ENCODE measurements at regions not wholly inside any gene's neighbourhood (a gene's known extent, or its start where the extent isn't known, plus 50 kb on each side); places are given as distances from the start of the nearest gene placed in this dataset.
"Not testable (repeated sequence)": the region's sequence is repeated elsewhere in the genome, so short reads cannot be mapped to it uniquely, and the experiment has no call there.

GRCh38 chr7:106535234-106535932 is 125.6 kb downstream of the CCDC71L start:
- peak overlapping the region in 3 of 21 experiments; percentile 0 to 58 (median 54) for H3K27ac ChIP-seq
- no peak overlapping the region for H3K4me3 ChIP-seq

DNA sequence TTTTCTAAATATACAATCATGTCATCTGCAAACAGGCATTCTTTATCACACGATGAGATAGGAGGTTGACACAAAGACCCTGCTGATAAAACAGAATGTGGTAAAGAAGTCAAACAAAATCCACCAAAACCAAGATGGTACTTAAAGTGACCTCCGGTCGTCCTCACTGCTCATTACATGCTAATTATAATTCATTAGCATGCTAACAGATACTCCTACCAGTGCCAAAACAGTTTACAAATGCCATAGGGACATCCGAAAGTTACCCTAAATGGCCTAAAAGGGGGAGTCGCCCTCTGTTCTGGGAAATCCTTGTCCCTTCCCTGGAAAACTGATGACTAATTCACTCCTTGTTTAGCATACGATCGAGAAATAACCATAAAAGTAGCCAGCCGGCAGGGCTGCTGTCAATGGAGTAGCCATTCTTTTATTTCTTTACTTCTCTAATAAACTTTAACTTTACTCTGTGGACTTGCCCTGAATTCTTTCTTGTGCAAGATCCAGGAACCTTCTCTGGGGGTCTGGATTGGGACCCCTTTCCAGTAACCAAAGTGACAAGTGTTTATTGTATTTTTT is 126.6 kb downstream of the CCDC71L start:
- peak overlapping the region in 4 of 21 experiments; percentile 0 to 58 (median 10) for H3K27ac ChIP-seq

DNA sequence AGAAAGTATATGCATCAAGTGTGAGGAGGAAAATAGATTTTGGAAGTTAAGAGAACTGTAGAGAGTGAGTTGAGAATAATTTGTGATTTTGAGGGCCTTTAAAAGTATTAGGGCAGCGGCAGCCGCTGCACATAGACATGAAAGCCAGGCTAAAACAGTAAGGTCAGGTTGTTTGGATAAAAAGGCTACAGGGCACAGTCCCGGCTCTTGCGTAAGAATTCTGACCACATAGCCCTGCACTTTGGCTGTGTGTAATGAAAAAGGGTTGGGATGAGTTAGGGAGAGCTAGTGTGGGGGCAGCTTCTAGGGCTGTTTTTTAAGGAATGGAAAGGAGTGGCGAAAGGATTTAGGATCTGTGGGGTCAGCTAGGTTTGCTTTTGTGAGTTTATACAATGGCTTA is 130.8 kb downstream of the CCDC71L start:
- not testable (repeated sequence) for H3K4me3 ChIP-seq, H3K27ac ChIP-seq

More for the DNA sequence above, 126.6 kb downstream of the CCDC71L start:
- no peak overlapping the region for H3K4me3 ChIP-seq

DNA sequence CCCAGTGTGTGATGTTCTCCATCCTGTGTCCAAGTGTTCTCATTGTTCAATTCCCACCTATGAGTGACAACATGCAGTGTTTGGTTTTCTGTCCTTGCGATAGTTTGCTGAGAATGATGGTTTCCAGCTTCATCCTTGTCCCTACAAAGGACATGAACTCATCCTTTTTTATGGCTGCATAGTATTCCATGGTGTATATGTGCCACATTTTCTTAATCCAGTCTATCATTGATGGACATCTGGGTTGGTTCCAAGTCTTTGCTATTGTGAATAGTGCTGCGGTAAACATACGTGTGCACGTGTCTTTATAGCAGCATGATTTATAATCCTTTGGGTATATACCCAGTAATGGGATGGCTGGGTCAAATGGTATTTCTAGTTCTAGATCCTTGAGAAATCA is 134.3 kb downstream of the CCDC71L start:
- not testable (repeated sequence) for H3K4me3 ChIP-seq, H3K27ac ChIP-seq

GRCh38 chr7:106524690-106525059 is 136.3 kb downstream of the CCDC71L start:
- no peak overlapping the region for H3K4me3 ChIP-seq
- H3K27ac ChIP-seq = no peak overlapping the region

- no peak overlapping the region for H3K27ac ChIP-seq
These were observed 137.5 kb downstream of the CCDC71L start for GRCh38 chr7:106523482-106523881.

GRCh38 chr7:106522696-106523095 is 138.3 kb downstream of the CCDC71L start:
- peak overlapping the region in 1 of 21 experiments; percentile 37 for H3K27ac ChIP-seq

More at GRCh38 chr7:106523482-106523881, 137.5 kb downstream of the CCDC71L start:
- H3K4me3 ChIP-seq = no peak overlapping the region

DNA sequence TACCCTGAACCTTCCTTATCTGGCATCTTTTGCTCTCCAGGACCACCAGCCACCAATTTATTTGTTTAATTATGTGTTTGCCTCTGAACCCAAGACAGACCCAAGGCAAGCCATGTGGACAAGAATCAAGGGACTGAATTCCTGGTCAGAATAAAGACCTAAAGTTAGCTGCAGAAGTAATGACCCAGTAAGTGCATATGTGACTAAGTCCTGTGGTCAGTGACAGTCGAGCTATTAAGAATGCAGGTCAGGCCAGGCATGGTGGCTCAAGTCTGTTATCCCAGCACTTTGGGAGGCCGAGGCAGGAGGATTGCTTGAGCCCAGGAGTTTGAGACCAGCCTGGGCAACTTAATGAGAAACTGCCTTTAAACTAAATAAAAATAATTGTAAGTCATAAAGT is 139.4 kb downstream of the CCDC71L start:
- no peak overlapping the region for H3K4me3 ChIP-seq
- no peak overlapping the region for H3K27ac ChIP-seq

More at GRCh38 chr7:106522696-106523095, 138.3 kb downstream of the CCDC71L start:
- H3K4me3 ChIP-seq = no peak overlapping the region

GRCh38 chr7:106520962-106521514 is 139.9 kb downstream of the CCDC71L start:
- H3K4me3 ChIP-seq = no peak overlapping the region
- H3K27ac ChIP-seq = no peak overlapping the region

- Histone ChIP-seq H3K27ac (no peak overlapping the region), H3K4me3 (no peak overlapping the region)
These were observed 142.0 kb downstream of the CCDC71L start for GRCh38 chr7:106518967-106519366.

GRCh38 chr7:106518239-106518638 is 142.7 kb downstream of the CCDC71L start:
- H3K4me3 ChIP-seq = no peak overlapping the region

GRCh38 chr7:106517508-106517907 is 143.4 kb downstream of the CCDC71L start:
- H3K4me3 ChIP-seq = no peak overlapping the region
- H3K27ac ChIP-seq = no peak overlapping the region

More at GRCh38 chr7:106518239-106518638, 142.7 kb downstream of the CCDC71L start:
- no peak overlapping the region for H3K27ac ChIP-seq

GRCh38 chr7:106515321-106515720 is 145.6 kb downstream of the CCDC71L start:
- Histone ChIP-seq H3K27ac (peak overlapping the region in 2 of 21 experiments; percentile 12 to 59), H3K4me3 (no peak overlapping the region)

DNA sequence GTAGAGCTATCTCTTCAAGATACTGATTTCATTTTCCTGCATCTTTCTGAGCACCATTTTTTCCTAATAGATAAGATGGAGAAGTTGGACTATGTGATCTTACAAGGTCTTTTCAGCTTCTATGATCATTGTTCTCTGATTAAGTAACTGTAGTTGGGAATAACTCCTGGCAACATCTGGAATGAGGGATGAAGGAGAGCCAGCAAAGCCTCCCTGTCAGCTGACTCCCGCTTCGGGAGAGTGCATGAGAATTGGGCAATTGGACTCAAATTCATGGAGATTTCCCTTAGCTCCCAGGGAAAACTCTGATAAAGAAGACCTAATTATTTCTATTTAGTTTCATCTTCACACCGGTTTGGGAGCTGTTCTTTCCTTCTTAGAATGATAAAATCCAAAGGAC is 146.1 kb downstream of the CCDC71L start:
- peak overlapping the region in 1 of 21 experiments; percentile 12 for H3K27ac ChIP-seq
- H3K4me3 ChIP-seq = no peak overlapping the region

- Histone ChIP-seq H3K4me3 (no peak overlapping the region), H3K27ac (no peak overlapping the region)
These were observed 148.7 kb downstream of the CCDC71L start for GRCh38 chr7:106512217-106512616.

- H3K27ac ChIP-seq = no peak overlapping the region
- H3K4me3 ChIP-seq = no peak overlapping the region
These were observed 156.3 kb downstream of the CCDC71L start for GRCh38 chr7:106504645-106505044.

DNA sequence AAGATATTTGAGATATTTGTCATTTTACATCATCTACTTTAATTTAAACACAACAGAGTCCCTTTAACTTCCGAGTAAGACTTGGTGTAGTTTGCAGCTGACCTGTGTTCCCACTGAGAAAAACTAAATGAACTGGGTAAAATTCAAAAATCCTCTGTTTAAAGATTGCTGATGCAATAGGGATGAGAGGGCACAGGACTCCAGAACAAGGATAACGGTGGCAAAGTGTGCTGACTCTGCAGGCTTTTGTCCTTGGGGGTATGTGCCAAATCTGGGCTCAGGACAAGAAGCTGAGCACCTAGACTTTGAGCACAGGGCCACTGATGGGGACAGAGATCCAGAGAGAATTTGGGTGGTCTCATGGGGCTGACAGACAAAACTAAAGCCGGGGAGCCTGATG is 156.8 kb downstream of the CCDC71L start:
- Histone ChIP-seq H3K4me3 (no peak overlapping the region), H3K27ac (no peak overlapping the region)

DNA sequence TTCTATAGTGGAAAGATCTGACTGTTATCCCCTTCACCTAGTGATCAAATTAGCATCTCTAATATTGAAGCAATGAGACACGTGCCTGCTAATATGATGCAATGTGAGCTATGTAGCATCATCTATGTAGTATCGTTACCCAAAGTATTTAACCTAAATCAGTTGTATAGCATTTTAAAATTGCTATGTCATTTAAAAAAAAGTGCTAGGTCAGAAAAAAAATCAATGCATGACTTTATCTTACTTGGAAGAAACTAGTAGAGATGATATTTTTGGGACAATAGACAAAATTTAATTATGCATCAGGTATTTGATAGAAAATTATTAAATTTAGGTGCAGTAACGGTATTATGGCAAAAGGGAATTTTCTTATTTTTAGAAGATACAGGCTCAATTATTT is 157.3 kb downstream of the CCDC71L start:
- Histone ChIP-seq H3K27ac (no peak overlapping the region), H3K4me3 (no peak overlapping the region)

DNA sequence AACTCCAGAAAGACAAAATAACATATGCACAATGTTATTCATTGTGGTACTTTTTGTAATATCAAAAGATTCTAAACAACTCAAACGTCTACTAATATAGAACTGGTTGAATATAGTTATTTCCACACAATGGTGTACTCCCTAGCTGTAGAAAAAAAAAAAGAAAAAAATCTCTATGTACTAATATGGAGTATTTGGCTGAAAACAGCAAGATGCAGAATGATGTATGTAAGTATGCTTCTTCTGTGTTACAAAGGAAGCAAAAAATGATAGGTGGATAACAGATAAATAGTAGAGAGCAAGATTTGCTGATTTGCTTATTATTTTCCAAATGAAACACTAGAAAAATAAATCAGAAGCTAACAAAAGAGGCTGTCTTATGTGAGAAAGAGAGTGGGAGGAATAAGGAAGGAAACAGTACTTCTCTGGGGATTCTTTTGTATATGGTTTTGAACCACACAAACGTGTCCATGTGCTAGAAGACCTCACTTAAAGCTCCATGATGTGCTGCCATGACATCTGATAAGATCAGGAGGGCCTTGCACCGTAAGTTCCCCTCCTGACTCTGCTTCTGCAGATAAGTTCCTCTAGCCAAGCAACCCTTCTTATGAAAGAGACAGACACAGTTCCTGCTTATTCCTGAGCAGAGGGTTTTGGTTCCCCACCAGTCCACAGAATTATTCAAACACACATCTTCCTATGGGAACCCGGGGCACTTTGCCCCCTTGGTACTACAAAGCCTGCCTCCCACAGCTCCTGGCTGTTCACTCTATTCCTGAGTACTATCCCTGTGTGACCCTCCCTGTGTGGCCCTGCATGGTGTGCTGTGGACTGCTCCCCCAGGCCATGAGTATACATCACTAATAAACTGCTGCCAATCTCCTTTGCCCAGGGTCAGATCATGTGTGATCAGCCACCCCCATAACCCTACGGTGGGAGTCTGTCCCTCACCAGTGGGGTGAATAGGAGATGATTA is 159.1 kb downstream of the CCDC71L start:
- H3K27ac ChIP-seq = no peak overlapping the region

GRCh38 chr7:106499897-106500296 is 161.1 kb downstream of the CCDC71L start:
- Histone ChIP-seq H3K4me3 (no peak overlapping the region), H3K27ac (no peak overlapping the region)

More for the DNA sequence above, 159.1 kb downstream of the CCDC71L start:
- H3K4me3 ChIP-seq = no peak overlapping the region
